Subcutaneous abdominal adipose tissue (tissue), 5 donors: ENCODE measurements at regions not wholly inside any gene's neighbourhood (a gene's known extent, or its start where the extent isn't known, plus 50 kb on each side); places are given as distances from the start of the nearest gene placed in this dataset.

ENCODE experiments used
- H3K27ac ChIP-seq: one replicate; pipeline ENCODE4 v1.7.0; 2013; ENCODE audit warnings: low read depth, mild to moderate bottlenecking, inconsistent platforms, low read length, moderate library complexity
- H3K27me3 ChIP-seq, 5 donors: one replicate each; pipeline ENCODE4 v1.7.0; 2013; ENCODE audit warnings: low read length in 5 of 5, inconsistent platforms in 1 of 5; ENCODE audit not compliant: control insufficient read depth in 5 of 5, insufficient read depth in 4 of 5
- H3K36me3 ChIP-seq, 5 donors: one replicate each; pipeline ENCODE4 v1.7.0; 2013; ENCODE audit warnings: low read length in 5 of 5; ENCODE audit not compliant: control insufficient read depth in 5 of 5, insufficient read depth in 5 of 5
- H3K4me1 ChIP-seq, 5 donors: one replicate each; pipeline ENCODE4 v1.7.0; 2013; ENCODE audit warnings: low read length in 5 of 5, mild to moderate bottlenecking in 3 of 5, moderate library complexity in 1 of 5; ENCODE audit not compliant: control insufficient read depth in 5 of 5, insufficient read depth in 5 of 5
- H3K4me3 ChIP-seq, 5 donors: one replicate each; pipeline ENCODE4 v1.7.0; 2013; ENCODE audit warnings: low read length in 5 of 5, low read depth in 1 of 5
- H3K9ac ChIP-seq, 5 donors: one replicate each; pipeline ENCODE4 v1.7.0; 2013; ENCODE audit warnings: low read length in 5 of 5, mild to moderate bottlenecking in 4 of 5, moderate library complexity in 3 of 5
- H3K9me3 ChIP-seq, 5 donors: one replicate each; pipeline ENCODE4 v1.7.0; 2013; ENCODE audit warnings: low read length in 5 of 5; ENCODE audit not compliant: control insufficient read depth in 5 of 5
- donor health status: healthy.
- donor health status: healthy.
- donor health status: healthy.
- donor health status: healthy.
- donor health status: healthy.

- peaks cover 0 to 2% (median 0%) of the 10 kb centered on the region in 5 donors for H3K4me1 ChIP-seq
- H3K27me3 ChIP-seq = peaks cover 0 to 20% (median 11%) of the 10 kb centered on the region in 5 donors
- no peak overlapping the region for H3K4me3 ChIP-seq
- no peak overlapping the region for H3K9ac ChIP-seq
- H3K27ac ChIP-seq = no peak overlapping the region
- no peaks in the 10 kb centered on the region for H3K36me3 ChIP-seq
- H3K9me3 ChIP-seq = no peaks in the 10 kb centered on the region
These were observed 81.3 kb downstream of the TEX29 start for GRCh38 chr13:111401755-111402154.

GRCh38 chr13:111402441-111402840, 82.0 kb downstream of the TEX29 start:
- Histone ChIP-seq H3K4me3 (no peak overlapping the region), H3K9me3 (no peaks in the 10 kb centered on the region), H3K36me3 (no peaks in the 10 kb centered on the region), H3K4me1 (peaks cover 0 to 6% (median 0%) of the 10 kb centered on the region in 5 donors), H3K27ac (no peak overlapping the region), H3K27me3 (peaks cover 0 to 25% (median 11%) of the 10 kb centered on the region in 5 donors), H3K9ac (no peak overlapping the region)

DNA sequence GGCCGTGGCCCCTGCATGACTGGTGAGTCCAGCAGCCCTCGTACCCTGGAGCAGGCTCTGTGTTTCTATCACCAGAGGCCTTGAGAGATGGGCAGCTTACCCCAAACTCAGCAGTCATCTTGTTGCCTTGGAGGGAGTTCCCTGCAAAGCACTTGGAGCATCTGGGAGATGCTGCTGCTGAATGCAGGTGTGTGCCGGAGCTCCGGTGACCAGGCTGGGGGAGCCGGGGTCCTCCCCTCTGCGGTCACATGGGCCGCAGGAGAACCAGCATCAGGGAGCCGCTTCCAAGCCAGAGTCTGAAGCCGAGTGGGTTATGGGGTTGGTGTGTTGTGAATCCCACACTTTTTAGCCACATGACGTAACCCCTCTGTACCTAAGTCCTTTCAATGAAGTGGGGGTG, 82.8 kb downstream of the TEX29 start:
- Histone ChIP-seq H3K27me3 (peaks cover 0 to 25% (median 13%) of the 10 kb centered on the region in 5 donors), H3K9me3 (no peaks in the 10 kb centered on the region)

GRCh38 chr13:111404746-111405145, 84.3 kb downstream of the TEX29 start:
- peaks cover 5 to 28% (median 16%) of the 10 kb centered on the region in 5 donors for H3K27me3 ChIP-seq
- H3K4me3 ChIP-seq = no peak overlapping the region
- no peaks in the 10 kb centered on the region for H3K36me3 ChIP-seq

More for the DNA sequence above, 82.8 kb downstream of the TEX29 start:
- Histone ChIP-seq H3K4me3 (no peak overlapping the region), H3K9ac (no peak overlapping the region), H3K36me3 (no peaks in the 10 kb centered on the region), H3K27ac (no peak overlapping the region), H3K4me1 (peaks cover 0 to 6% (median 0%) of the 10 kb centered on the region in 5 donors)

GRCh38 chr13:111406636-111407035, 86.2 kb downstream of the TEX29 start:
- H3K27ac ChIP-seq = no peak overlapping the region
- no peak overlapping the region for H3K9ac ChIP-seq
- no peak overlapping the region for H3K4me3 ChIP-seq
- peaks cover 12 to 33% (median 23%) of the 10 kb centered on the region in 5 donors for H3K27me3 ChIP-seq
- H3K9me3 ChIP-seq = no peaks in the 10 kb centered on the region
- no peaks in the 10 kb centered on the region for H3K36me3 ChIP-seq
- peaks cover 0 to 6% (median 0%) of the 10 kb centered on the region in 5 donors for H3K4me1 ChIP-seq

More at GRCh38 chr13:111404746-111405145, 84.3 kb downstream of the TEX29 start:
- Histone ChIP-seq H3K9me3 (no peaks in the 10 kb centered on the region), H3K4me1 (peaks cover 0 to 6% (median 0%) of the 10 kb centered on the region in 5 donors), H3K9ac (no peak overlapping the region), H3K27ac (no peak overlapping the region)

DNA sequence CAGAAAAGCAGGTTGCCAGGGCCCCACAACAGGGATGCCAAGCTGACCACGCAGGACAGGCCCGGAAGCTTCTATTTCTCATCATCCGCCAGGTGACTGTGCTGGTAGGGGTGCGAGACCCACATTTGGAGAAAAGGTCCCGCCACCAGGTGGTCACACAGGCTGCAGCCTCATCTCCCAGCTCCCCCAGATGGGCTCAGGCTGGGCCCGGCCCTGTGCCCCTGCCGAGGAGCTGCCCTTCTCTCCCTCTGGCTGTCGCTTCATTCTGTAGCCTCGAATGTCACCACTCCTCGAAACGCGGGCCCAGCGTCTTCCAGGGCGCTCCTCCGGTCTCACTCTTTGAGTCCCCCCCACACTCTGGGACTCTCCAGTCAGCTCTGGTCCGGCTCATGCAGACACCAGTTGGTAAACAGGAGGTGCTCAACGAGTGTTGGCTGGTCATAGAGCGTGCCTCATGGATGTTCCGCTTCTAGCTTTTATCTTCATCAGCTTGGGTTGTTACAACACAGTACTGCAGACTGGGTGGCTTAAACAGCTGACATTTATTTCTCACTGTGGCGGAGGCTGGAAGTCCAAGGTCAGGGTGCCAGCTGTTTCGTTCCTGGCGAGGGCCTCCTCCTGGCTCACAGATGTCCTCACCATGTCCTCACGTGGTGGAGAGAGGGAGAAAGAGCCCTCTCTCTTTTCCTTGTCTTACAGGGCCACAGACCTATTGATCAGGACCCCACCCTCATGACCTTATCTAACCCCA, 87.1 kb downstream of the TEX29 start:
- Histone ChIP-seq H3K27ac (no peak overlapping the region), H3K36me3 (no peaks in the 10 kb centered on the region), H3K9me3 (no peaks in the 10 kb centered on the region), H3K27me3 (peaks cover 15 to 42% (median 29%) of the 10 kb centered on the region in 5 donors), H3K4me3 (no peak overlapping the region), H3K4me1 (peaks cover 0 to 6% (median 0%) of the 10 kb centered on the region in 5 donors), H3K9ac (no peak overlapping the region)

DNA sequence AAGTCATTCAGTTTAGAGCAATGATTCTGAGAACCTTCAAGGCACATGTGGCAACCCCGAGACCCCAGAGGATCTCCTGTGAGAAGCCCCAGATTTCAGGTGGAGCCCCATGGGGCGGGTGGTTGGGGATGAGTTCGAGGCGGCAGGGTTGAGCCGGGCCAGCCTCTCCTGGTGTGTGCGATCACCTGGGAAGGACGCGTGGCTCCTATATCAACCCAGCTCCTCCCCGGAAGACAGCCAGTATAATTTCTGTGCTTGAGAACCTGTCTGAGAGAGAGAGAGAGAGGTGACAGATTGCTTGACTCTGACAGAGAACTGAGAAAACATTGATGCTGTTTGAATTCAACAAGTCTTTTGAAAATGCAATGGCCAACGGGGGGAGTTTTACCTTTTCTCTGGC, 89.0 kb downstream of the TEX29 start:
- no peak overlapping the region for H3K27ac ChIP-seq
- H3K36me3 ChIP-seq = no peaks in the 10 kb centered on the region
- no peak overlapping the region for H3K4me3 ChIP-seq
- peaks cover 16 to 40% (median 31%) of the 10 kb centered on the region in 5 donors for H3K27me3 ChIP-seq
- no peaks in the 10 kb centered on the region for H3K9me3 ChIP-seq
- no peak overlapping the region for H3K9ac ChIP-seq
- peaks cover 0 to 6% (median 0%) of the 10 kb centered on the region in 5 donors for H3K4me1 ChIP-seq

GRCh38 chr13:111410232-111411021, 90.0 kb downstream of the TEX29 start:
- H3K4me3 ChIP-seq = no peak overlapping the region
- H3K27ac ChIP-seq = no peak overlapping the region
- H3K27me3 ChIP-seq = peaks cover 16 to 38% (median 29%) of the 10 kb centered on the region in 5 donors
- no peak overlapping the region for H3K9ac ChIP-seq
- H3K9me3 ChIP-seq = no peaks in the 10 kb centered on the region
- peaks cover 0 to 6% (median 0%) of the 10 kb centered on the region in 5 donors for H3K4me1 ChIP-seq
- no peaks in the 10 kb centered on the region for H3K36me3 ChIP-seq

- no peak overlapping the region for H3K27ac ChIP-seq
- peaks cover 0 to 6% (median 0%) of the 10 kb centered on the region in 5 donors for H3K4me1 ChIP-seq
- H3K27me3 ChIP-seq = peaks cover 16 to 38% (median 29%) of the 10 kb centered on the region in 5 donors
- no peaks in the 10 kb centered on the region for H3K36me3 ChIP-seq
- no peak overlapping the region for H3K4me3 ChIP-seq
- H3K9ac ChIP-seq = no peak overlapping the region
- H3K9me3 ChIP-seq = no peaks in the 10 kb centered on the region
These were observed 90.9 kb downstream of the TEX29 start for GRCh38 chr13:111411151-111411858.
